AG10803 (cell line): ENCODE measurements at regions not wholly inside any gene's neighbourhood (a gene's known extent, or its start where the extent isn't known, plus 50 kb on each side); places are given as distances from the start of the nearest gene placed in this dataset.

Experiments
- DNase-seq: peaks from one replicate; pipeline ENCODE4 v3.0.0; 2010; ENCODE audit warnings: low read depth
- H3K4me3 ChIP-seq: 2 replicates; pipeline ENCODE4 v1.5.1; 2011; ENCODE audit warnings: mild to moderate bottlenecking, low read length, control low read depth
- CTCF ChIP-seq: conservative IDR thresholded peaks from 2 replicates; pipeline ENCODE4 v1.5.1; 2011; ENCODE audit warnings: mild to moderate bottlenecking, low read length, control low read depth, inconsistent platforms

- TF ChIP-seq CTCF, result no peak
- no peak overlapping the region for H3K4me3 ChIP-seq
- DNase-seq, result no peak
Measured at GRCh38 chr16:55403464-55403863, 75.5 kb upstream of the MMP2 start.

GRCh38 chr16:55406651-55407050 is 72.3 kb upstream of the MMP2 start:
- no peak overlapping the region for H3K4me3 ChIP-seq
- DNase-seq, result no peak
- no peak for TF ChIP-seq CTCF

GRCh38 chr16:55408661-55409060 is 70.3 kb upstream of the MMP2 start:
- no peak for DNase-seq
- TF ChIP-seq CTCF, result no peak
- H3K4me3 ChIP-seq, result no peak overlapping the region

GRCh38 chr16:55411231-55411630 is 67.8 kb upstream of the MMP2 start:
- DNase-seq, result peak; percentile 6
- TF ChIP-seq CTCF, result no peak
- H3K4me3 ChIP-seq, result no peak overlapping the region

GRCh38 chr16:55418586-55418985 is 60.4 kb upstream of the MMP2 start:
- TF ChIP-seq CTCF, result no peak
- H3K4me3 ChIP-seq, result no peak overlapping the region
- peak; percentile 3 for DNase-seq

- no peak overlapping the region for H3K4me3 ChIP-seq
- no peak for DNase-seq
Measured at GRCh38 chr16:55421226-55421625, 57.8 kb upstream of the MMP2 start.

More at GRCh38 chr16:55421226-55421625, 57.8 kb upstream of the MMP2 start:
- TF ChIP-seq CTCF, result no peak
